SIG-M5 treated with dmso at 0.1 percent for 504 hours (cell line): ENCODE measurements at regions not wholly inside any gene's neighbourhood (a gene's known extent, or its start where the extent isn't known, plus 50 kb on each side); places are given as distances from the start of the nearest gene placed in this dataset.

ENCODE experiments used
- DNase-seq: peaks from one replicate; lab custom pipeline; 2025; ENCODE audit not compliant: unreplicated experiment; lab: John Stamatoyannopoulos, UW

GRCh38 chr3:64919934-64920333, 232.1 kb upstream of the ADAMTS9 start:
- no peak for DNase-seq

- DNase-seq = no peak
Measured at GRCh38 chr3:64918989-64919388, 231.2 kb upstream of the ADAMTS9 start.

- DNase-seq = no peak
Measured at GRCh38 chr3:64917914-64918453, 230.2 kb upstream of the ADAMTS9 start.

GRCh38 chr3:64916937-64917336, 229.1 kb upstream of the ADAMTS9 start:
- DNase-seq = no peak

GRCh38 chr3:64916192-64916798, 228.5 kb upstream of the ADAMTS9 start:
- no peak for DNase-seq

GRCh38 chr3:64915778-64916177, 228.0 kb upstream of the ADAMTS9 start:
- peak; percentile 61 for DNase-seq

- no peak for DNase-seq
Measured at GRCh38 chr3:64913515-64913914, 225.7 kb upstream of the ADAMTS9 start.

- DNase-seq = no peak
Measured at GRCh38 chr3:64911138-64911537, 223.3 kb upstream of the ADAMTS9 start.

GRCh38 chr3:64909757-64910467, 222.1 kb upstream of the ADAMTS9 start:
- no peak for DNase-seq

- no peak for DNase-seq
Measured at GRCh38 chr3:64909011-64909410, 221.2 kb upstream of the ADAMTS9 start.

GRCh38 chr3:64908251-64908685, 220.5 kb upstream of the ADAMTS9 start:
- no peak for DNase-seq

- no peak for DNase-seq
Measured at GRCh38 chr3:64905906-64906410, 218.2 kb upstream of the ADAMTS9 start.

- DNase-seq = no peak
Measured at GRCh38 chr3:64903006-64903405, 215.2 kb upstream of the ADAMTS9 start.

- DNase-seq = no peak
Measured at GRCh38 chr3:64901986-64902516, 214.3 kb upstream of the ADAMTS9 start.

GRCh38 chr3:64901522-64901885, 213.7 kb upstream of the ADAMTS9 start:
- no peak for DNase-seq

GRCh38 chr3:64900617-64901521, 213.1 kb upstream of the ADAMTS9 start:
- DNase-seq = no peak

GRCh38 chr3:64900156-64900555, 212.4 kb upstream of the ADAMTS9 start:
- DNase-seq = no peak

- no peak for DNase-seq
Measured at GRCh38 chr3:64898941-64899340, 211.1 kb upstream of the ADAMTS9 start.

- no peak for DNase-seq
Measured at GRCh38 chr3:64895991-64896895, 208.4 kb upstream of the ADAMTS9 start.
